ENCODE measurements at regions not wholly inside any gene's neighbourhood (a gene's known extent, or its start where the extent isn't known, plus 50 kb on each side); places are given as distances from the start of the nearest gene placed in this dataset.

DNA sequence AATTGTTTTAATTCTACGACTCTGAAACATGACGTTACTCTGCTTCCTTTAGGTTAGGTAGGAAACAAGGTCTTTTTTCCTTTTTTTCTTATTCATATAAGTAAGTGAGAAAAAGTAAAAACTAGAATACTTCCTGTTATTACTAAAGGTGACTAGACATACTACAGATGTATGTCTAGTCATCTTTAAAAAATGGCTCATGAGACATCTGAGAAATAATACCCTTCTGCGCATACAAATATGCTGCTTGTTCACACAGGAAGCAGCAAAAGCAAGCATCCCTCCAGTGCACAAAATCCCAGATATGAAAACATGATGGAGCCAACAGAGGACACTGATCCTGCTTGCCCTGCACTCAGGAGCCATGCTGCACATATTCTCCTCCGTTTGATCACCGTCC, 699.1 kb downstream of the EPM2A start:
- TF ChIP-seq CTCF (IDR thresholded peaks at IDR 0.05) = no peak
- TF ChIP-seq EZH2 (IDR thresholded peaks at IDR 0.05; ENCODE audit: borderline replicate concordance, insufficient read depth, low read depth, low read length, poor library complexity, severe bottlenecking) = no peak
